ENCODE measurements at regions not wholly inside any gene's neighbourhood (a gene's known extent, or its start where the extent isn't known, plus 50 kb on each side); places are given as distances from the start of the nearest gene placed in this dataset.

DNA sequence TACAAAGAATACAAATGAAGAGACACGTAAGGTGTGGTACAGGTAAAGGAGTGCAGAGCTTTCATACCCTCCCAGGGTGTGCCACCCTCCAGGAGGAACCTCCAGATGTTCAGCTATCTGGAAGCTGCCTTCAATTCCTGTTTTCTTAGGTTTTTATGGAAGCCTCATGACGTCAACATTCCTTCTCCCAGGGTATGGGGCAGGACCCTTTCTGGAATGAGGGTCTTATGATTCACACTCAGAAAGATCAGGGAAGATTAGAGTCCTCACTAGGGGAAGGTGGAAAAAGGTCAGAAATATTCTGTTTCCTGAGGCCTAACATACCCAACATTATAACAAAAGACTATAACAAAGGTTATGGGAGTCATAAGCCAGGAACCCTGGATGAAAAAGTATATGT, 99.8 kb upstream of the PLCL2 start:
- TF ChIP-seq, protein P1, sequence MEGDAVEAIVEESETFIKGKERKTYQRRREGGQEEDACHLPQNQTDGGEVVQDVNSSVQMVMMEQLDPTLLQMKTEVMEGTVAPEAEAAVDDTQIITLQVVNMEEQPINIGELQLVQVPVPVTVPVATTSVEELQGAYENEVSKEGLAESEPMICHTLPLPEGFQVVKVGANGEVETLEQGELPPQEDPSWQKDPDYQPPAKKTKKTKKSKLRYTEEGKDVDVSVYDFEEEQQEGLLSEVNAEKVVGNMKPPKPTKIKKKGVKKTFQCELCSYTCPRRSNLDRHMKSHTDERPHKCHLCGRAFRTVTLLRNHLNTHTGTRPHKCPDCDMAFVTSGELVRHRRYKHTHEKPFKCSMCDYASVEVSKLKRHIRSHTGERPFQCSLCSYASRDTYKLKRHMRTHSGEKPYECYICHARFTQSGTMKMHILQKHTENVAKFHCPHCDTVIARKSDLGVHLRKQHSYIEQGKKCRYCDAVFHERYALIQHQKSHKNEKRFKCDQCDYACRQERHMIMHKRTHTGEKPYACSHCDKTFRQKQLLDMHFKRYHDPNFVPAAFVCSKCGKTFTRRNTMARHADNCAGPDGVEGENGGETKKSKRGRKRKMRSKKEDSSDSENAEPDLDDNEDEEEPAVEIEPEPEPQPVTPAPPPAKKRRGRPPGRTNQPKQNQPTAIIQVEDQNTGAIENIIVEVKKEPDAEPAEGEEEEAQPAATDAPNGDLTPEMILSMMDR (conservative IDR thresholded peaks at IDR 0.05 in 1 of 2, IDR thresholded peaks at IDR 0.05 in 1 of 2; ENCODE audit: extremely low read depth in 1 of 2, insufficient read depth in 1 of 2, low read depth in 1 of 2, low read length in 2 of 2) = no peak
- no peak for TF ChIP-seq EZH2 (IDR thresholded peaks at IDR 0.05; ENCODE audit: borderline replicate concordance, low read length)

All from mammary epithelial cell (primary cell).